Inflammatory macrophage treated with lipopolysaccharide for 1 hour (primary cell): ENCODE measurements at regions not wholly inside any gene's neighbourhood (a gene's known extent, or its start where the extent isn't known, plus 50 kb on each side); places are given as distances from the start of the nearest gene placed in this dataset.

Experiments used
- DNase-seq, 2 donors: peaks; one replicate each; pipeline ENCODE4 v3.0.0-alpha.2; 2020 to 2022

- DNase-seq: no peak
Measured at GRCh38 chr15:53296603-53297002, 462.9 kb downstream of the WDR72 start.

GRCh38 chr15:53295574-53295973, 463.9 kb downstream of the WDR72 start:
- DNase-seq: no peak

DNA sequence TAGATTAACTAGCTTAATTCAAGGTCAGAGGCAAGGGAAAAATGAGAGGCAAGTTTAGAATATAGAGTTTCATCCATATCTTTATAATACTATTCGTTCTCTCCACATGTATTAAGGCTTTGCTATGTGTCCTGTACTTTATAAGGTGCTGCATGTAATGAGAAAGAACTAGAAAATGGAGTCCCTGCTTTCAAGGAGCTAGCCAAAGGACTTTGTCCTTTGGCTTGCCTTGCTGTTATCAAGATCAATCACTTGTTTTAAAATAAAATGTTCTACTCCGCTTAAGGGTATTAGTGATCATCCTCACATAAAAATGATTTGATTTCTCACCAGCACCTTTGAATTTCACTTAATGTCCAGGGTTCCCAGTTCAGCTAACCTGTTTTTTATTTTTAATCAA, 470.9 kb downstream of the WDR72 start:
- DNase-seq: no peak

GRCh38 chr15:53274630-53275029, 484.5 kb upstream of the ONECUT1 start:
- DNase-seq: no peak

DNA sequence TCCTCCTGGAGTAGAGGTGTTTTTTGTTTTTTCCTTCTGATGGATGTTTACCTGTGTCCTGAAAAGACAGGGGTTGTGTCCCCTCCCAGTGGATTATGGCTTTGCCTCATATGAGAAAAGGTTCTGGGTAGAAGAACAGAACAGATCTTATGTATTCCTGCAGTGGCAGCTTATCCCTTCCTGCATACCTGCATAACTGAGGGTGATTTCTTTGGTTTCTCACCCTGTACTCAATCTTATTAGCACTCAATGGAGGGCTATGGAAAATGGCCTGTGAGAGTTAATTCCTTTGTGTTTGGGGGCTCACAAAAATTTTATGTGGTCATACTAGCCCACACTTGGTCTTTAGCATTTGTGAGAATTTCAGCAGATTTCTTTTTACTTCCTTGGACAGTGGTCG, 482.0 kb upstream of the ONECUT1 start:
- DNase-seq: no peak

DNA sequence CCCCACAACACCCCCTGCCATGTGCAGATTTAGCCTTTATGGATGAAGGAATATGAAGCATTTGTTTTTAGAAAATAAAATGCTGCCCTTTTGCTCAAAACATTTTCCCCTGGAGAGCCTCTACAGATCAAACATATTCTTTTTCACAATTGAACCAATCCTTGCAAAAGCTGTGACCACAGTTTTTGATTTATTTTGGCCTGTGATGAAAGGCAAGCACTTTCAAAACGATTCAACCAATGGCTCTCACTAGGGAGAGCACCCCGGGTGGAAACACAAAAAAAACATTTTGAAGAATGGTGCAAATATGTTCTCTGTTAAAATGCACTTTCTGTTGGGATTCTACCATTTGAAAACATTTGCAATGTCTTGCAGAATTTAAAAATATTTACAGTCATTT, 476.0 kb upstream of the ONECUT1 start:
- DNase-seq: no peak

DNA sequence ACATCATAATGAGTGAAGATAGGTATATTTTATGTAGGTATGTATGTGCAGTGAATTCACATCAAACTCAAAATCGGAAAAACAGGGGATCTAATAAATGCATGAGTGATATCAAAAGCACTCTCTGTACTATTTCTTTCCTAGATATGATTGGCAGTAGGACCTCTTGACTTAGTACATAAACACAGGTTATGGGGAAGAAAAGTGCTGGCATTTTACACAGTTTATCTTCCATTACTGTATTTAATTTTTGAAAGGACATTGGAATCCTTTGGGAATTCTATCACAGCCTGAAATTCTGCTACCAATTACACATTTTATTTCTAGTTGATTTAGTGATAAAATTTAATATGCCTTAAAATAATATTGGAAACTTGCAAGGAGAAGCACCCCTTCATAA, 470.5 kb upstream of the ONECUT1 start:
- no peak for DNase-seq

DNA sequence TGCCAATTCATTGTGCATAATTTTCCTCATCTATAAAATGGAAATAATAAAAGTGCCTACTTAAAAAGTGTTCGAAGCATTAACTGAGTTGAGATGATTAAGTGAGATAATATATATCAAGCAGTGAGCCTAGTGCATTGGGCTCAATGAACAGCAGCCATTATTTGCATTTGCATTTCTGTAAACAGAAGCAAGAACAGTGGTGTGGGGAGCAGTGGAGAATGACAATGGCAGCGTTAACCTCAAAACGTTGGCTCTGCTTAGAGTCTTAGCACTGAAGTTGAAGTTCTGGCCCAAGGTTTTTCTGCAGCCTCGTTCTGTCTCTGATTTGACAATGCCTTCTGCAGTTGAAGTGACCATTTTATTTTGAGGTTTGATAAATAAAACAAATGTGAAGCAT, 466.3 kb upstream of the ONECUT1 start:
- no peak for DNase-seq

DNA sequence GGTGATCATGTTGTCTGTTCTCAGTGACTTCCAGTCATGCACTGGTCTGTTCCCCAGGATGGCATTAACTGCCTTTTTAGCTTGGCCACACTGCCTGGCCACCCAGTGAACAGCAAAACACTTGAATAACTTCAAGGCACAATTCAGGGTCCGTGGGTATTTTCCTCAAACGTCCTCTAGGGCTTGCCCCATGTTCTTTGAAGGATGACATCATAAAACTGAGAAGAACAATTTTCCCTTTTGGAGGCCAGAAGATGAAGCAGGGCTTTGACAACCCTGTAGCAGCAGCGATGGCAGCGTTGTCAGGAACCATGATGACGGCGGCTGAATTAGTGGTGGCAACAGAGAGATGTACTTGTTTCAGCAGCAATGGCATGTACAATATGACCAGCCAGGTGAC, 465.9 kb upstream of the ONECUT1 start:
- no peak for DNase-seq

DNA sequence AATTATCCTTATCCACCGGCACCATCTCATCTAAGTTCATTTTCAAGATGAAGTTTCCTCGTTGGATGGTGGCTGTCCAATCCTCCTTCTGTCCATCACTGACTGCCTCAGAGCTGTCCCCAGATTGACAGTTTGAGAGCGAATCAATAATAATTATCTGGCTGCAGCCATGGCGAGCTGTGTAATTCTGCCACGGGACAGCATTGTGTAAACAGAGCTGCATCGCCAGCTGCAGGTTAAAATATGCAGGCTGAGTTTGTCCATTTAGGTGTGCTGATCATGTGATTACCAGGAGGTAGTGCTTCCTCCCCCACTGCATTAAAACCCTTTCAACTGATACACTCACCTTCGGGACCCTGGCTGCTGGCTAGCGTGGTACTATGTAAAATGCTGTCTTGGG, 461.9 kb upstream of the ONECUT1 start:
- no peak for DNase-seq

DNA sequence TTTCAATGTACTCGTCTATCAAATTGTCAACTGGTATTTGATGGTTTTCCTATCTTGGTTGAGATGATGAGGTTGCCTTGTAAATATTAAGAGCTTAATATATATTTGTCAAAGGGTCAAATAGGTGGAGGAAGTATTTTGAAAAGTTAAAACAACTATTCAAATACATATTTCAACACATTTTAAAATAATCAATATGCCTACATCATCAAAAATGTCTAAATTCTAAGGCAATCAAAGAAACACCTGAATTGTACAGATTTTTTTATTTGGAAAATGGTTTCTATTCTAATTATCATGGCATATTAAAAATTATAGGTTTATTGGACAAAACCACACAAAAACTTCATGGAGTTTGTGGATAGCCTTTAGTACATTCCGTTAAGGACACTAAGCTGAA, 461.4 kb upstream of the ONECUT1 start:
- DNase-seq: no peak

DNA sequence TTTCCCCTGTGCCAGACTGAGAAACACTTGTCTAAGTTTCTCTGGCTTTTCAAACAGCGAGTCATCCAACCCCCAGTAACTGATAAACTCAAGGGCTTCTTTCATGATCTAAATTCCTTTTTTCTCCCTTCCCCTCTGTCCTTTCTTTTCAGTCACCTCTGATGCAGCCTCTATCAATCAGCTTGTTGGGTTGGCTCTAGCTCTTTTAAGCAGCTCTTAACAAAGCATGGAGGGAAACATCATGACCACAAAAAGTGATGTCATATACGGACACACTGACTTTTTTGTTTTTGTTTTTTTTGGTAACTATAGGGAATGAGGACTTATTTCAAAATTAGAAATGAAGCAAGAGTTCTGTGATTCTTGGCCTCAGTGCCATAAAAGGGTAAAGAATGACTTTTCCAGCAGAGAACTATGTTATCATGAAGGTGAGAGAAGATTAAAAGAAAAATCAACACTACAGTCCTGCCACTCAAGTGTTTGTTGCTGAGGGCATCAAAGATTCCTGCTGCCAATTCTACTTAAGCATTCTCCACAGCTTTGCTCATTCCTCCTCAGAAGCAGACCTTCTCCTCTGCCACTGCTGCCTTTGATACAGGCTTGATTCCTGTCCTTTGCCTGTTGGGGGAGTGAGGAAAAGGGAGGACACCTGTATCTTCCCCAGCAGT, 457.0 kb upstream of the ONECUT1 start:
- DNase-seq: no peak

DNA sequence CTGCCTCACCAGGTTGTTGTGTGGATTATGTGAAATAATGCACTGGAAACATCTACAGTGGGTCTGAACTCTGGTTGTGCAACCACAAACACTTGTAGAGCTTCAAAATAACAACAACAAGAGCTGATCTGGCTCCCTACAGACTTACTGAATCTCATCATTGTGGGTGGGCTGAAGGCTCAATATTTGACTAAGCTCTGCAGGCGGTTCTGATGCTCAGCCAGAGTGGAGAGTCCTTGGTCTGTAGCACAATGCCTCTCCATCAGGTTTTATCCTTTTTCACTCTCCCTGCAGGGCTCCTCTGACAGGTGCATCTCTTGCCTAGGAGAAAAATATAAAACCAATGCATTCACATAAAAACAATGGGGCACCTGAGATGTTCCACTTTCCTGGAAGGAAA, 456.3 kb upstream of the ONECUT1 start:
- no peak for DNase-seq

DNA sequence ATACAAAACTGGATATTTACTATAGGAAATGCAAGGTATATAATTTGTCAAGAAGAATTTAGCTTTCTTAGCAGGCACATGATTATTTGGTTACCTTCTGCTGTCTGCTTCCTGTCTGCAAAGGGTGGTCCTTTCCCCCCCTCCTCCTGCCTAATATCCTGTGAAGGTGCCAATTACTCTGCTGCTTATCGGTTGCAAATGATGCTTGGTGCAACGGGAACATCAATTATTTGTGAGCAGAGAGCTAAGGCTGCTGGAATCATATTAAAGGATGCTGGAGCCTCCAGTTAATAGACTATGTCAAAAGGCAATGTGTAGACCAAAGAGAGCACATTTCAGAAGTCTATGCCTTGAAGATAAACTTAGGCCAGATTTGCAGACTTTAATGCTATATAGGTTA, 443.7 kb upstream of the ONECUT1 start:
- no peak for DNase-seq

DNA sequence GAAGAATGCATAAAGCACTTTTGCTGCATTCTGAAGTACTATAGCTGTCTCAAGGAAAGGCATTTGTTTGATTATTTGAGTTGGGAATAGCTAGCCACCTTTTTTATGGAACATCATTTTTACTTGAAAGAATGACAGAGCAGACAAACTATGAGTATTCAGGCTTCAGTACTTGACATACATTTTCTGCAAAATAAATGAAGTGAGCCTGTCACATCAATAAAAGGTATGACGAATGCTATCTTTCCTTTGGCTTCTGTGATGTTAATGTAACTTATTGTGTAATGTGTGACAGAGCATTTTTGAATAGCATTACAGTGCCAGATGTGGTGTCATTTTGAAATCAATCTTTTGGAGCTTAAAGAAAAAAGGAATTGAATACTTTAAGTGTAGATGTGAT, 440.3 kb upstream of the ONECUT1 start:
- DNase-seq: no peak

GRCh38 chr15:53226559-53226958, 436.4 kb upstream of the ONECUT1 start:
- no peak for DNase-seq

- no peak for DNase-seq
Measured at GRCh38 chr15:53225781-53226180, 435.6 kb upstream of the ONECUT1 start.

DNA sequence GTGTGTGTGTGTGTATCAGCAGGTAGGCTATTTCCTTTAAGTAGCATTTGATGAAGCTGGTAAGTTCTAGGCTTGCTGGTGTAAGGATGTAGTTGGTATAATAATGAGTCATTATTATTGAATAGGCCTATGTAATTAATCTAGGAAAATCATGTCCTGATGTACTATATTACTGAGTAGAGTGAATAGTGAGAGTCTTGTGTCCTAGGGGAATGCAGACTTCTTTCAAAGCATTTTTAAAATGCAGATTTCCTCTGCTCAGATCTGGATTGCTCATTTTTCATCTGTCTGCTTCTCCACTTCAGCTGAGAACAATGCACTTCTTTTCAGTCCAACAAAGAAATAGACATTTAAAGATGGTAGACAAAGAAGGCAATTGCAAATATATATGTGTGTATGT, 434.2 kb upstream of the ONECUT1 start:
- no peak for DNase-seq

- DNase-seq: no peak
Measured at GRCh38 chr15:53223815-53224214, 433.7 kb upstream of the ONECUT1 start.

DNA sequence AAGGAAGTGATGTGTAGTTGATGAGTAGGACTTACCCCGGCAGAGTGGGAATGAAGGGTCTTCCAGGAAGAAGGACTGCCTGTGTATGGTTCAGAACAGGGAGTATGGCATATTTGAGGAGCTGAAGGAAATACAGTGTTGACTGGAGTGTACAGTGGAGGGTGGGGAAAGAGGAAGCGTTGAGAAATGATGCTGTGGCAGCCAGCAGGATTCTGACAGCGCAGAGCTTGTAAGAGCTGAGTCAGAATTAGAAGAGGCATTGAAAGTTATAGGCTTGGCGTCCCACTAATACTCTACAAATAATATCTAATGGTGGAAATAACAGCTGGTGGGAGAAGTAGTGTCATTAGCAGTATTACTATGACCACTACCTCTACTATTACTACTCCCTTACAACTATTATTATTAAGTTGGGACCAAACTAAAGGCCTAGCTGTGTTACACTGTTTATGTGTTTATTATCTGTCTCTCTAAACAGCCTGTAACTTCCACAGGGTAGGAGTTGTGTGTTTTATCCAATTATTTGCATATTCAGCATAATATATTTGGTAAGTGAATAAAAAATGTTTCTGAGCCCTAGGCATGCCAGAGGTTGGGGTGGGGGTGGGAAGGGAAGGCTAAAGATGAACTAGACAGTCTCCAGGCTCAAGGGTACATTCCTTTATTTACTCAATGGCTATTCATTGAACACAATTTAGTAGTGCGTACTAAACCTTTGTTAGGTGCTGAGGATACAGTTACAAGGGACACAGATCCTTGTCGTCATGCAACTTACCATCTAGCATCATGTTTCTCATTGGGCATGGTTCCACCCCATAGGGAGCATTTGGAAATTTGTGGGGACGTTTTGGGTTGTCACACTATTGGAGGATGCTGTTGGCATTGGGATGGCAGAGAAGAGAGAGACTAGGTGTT, 428.8 kb upstream of the ONECUT1 start:
- no peak for DNase-seq

DNA sequence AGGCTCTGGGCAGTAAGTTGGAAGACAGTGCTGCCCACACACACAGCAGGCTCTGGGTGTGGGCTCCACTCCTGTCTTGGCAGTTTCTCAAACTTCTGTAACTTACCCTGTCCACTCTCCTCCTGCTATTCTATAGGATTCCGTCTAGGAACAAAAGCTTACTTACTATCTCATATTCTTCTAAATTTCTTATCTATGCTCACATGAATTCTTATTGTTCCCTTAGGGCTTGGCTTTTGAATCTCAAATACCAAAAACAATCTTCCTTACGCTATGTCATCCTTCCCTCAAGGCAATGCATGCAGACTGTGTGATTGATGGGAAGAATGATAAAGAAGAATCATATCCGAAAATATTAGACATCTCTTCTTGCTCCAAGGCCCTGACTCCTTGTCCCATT, 425.9 kb upstream of the ONECUT1 start:
- no peak for DNase-seq

DNA sequence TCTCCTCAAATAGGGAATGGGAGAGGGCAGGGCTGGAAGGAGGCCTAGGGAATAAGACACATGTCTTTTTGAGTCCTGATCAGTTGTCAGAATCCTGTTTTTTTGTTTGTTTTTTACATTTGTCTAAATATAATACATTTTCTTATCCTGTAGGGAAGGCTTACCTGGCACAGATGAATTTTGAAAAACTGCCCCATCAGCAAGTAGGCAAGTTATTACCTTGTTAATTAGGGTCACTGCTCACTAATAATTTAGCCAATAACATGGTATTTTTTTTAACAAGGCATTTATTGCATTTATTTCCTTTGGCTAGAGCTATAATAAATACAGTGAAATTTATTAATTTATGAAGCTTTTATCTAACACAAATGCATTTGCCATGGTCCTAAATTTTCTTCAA, 423.2 kb upstream of the ONECUT1 start:
- DNase-seq: no peak

GRCh38 chr15:53212785-53213184, 422.6 kb upstream of the ONECUT1 start:
- no peak for DNase-seq

DNA sequence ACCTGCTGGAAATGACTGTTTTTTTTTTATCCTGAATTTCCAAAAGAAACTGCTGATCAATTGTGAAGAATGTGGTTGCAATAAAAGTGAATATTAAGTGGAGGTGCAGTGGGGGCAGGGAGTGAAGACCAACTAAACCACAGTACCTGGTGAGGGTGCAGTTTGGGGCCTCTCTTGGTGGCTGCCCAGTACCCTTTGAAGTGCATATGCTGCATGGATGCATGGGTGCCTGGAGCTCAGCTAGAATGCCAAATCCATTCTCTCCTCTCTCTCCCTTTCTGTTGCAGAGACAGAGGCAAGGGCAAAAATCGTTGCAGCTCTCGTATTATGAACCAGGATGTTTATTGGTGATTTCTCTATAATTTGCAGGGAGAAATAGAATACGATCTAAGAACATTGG, 420.5 kb upstream of the ONECUT1 start:
- no peak for DNase-seq
